Neutrophil (primary cell): ENCODE measurements at regions not wholly inside any gene's neighbourhood (a gene's known extent, or its start where the extent isn't known, plus 50 kb on each side); places are given as distances from the start of the nearest gene placed in this dataset.

Source experiments
- H3K27ac ChIP-seq: fragments of 200-600 bp; sonication (generic); 2 replicates; pipeline ENCODE4 v1.5.1; 2016; ENCODE audit warnings: mild to moderate bottlenecking, moderate library complexity
- H3K27me3 ChIP-seq: fragments of 200-600 bp; sonication (generic); 2 replicates; pipeline ENCODE4 v1.6.0; 2016; ENCODE audit warnings: mild to moderate bottlenecking
- H3K36me3 ChIP-seq: fragments of 200-600 bp; sonication (generic); 2 replicates; pipeline ENCODE4 v1.5.1; 2017
- H3K4me1 ChIP-seq, 2 experiments: fragments of 200-600 bp in 1 of 2; sonication (generic) in 1 of 2; 1 replicate in 1 of 2; 2 replicates in 1 of 2; pipeline versions ENCODE4 v1.5.1 to v1.6.1; 2013 to 2016; ENCODE audit warnings: low read depth in 1 of 2, low read length in 1 of 2, mild to moderate bottlenecking in 1 of 2, moderate library complexity in 1 of 2; ENCODE audit not compliant: control insufficient read depth in 1 of 2, insufficient read depth in 1 of 2
- H3K4me3 ChIP-seq, 2 experiments: fragments of 200-600 bp in 1 of 2; sonication (generic) in 1 of 2; 1 replicate in 1 of 2; 2 replicates in 1 of 2; pipeline ENCODE4 v1.5.1; 2013 to 2016; ENCODE audit warnings: low read depth in 1 of 2, low read length in 1 of 2, mild to moderate bottlenecking in 1 of 2, moderate library complexity in 1 of 2
- H3K9me3 ChIP-seq: fragments of 200-600 bp; sonication (generic); 2 replicates; pipeline ENCODE4 v1.5.1; 2016
- TF ChIP-seq, protein P1 (sequence below): fragments of 200-600 bp; sonication (generic); IDR thresholded peaks from 2 replicates; pipeline ENCODE4 v1.5.1; 2016; ENCODE audit warnings: antibody characterized with exemption

DNA sequence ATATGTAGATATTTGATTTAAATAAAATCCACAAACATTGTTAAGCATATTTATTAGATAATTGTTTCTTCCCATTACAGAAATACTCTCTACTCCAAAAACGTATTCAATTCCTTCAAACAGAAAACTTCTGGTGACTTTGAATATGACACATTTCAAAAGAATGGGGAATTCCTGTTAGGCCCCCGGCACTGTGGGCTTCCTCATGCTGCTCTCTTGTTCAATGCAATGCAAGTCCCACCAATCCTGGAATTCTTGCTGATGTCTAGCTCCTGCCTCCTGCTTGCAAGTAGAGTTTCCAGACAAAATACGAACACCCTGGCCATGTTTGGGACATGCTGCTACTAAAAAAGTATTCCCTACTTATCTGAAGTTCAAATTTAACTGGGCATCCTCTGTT, 544.1 kb downstream of the QKI start:
- H3K9me3 ChIP-seq: no peaks in the 10 kb centered on the region
- TF ChIP-seq, protein P1, sequence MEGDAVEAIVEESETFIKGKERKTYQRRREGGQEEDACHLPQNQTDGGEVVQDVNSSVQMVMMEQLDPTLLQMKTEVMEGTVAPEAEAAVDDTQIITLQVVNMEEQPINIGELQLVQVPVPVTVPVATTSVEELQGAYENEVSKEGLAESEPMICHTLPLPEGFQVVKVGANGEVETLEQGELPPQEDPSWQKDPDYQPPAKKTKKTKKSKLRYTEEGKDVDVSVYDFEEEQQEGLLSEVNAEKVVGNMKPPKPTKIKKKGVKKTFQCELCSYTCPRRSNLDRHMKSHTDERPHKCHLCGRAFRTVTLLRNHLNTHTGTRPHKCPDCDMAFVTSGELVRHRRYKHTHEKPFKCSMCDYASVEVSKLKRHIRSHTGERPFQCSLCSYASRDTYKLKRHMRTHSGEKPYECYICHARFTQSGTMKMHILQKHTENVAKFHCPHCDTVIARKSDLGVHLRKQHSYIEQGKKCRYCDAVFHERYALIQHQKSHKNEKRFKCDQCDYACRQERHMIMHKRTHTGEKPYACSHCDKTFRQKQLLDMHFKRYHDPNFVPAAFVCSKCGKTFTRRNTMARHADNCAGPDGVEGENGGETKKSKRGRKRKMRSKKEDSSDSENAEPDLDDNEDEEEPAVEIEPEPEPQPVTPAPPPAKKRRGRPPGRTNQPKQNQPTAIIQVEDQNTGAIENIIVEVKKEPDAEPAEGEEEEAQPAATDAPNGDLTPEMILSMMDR: no peak
- H3K27me3 ChIP-seq: peaks cover 25% of the 10 kb centered on the region
- H3K27ac ChIP-seq: no peak overlapping the region
- H3K4me3 ChIP-seq: no peak overlapping the region
- no peaks in the 10 kb centered on the region for H3K4me1 ChIP-seq
- no peaks in the 10 kb centered on the region for H3K36me3 ChIP-seq

DNA sequence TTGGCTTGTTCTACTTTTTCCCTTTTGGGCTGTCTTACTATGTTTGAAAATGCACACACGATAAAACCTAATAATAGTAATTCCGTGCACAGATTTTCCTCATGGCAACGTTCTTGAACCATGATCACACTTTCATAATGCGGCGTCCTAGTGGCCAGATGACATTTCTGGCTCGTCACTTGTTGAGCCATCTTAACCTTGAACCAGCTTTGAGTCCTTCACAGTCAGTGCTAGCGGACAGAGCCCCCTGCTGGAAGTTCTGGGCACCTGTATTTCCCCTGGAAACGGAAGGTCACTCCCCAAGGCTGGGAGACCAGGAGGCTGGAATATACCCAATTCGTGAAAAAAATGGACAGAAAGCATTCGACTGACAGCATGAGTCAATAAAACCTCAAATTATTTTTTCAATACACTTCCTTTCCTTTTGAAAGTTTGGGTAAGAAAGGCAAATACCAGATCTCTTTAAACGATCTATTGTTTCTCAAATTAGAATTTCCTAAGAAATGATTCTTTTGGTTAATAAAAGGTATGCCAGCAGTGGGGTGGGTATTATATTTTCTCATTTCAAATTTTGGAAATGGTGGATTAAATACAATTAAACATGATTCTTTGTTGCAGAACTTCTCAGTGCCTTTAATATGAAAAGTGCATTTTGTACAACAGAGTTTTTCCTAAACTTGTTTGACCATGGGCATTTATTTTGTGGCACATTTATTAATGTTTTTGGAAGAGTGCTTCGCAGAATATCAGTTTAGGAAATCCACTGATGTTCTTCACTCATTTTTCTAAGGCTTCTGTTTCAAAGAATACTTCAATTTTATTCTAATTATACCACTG, 542.3 kb downstream of the QKI start:
- H3K27ac ChIP-seq: no peak overlapping the region
- H3K36me3 ChIP-seq: no peaks in the 10 kb centered on the region
- no peak overlapping the region for H3K4me3 ChIP-seq
- no peaks in the 10 kb centered on the region for H3K4me1 ChIP-seq
- H3K9me3 ChIP-seq: no peaks in the 10 kb centered on the region
- peaks cover 43% of the 10 kb centered on the region for H3K27me3 ChIP-seq
- TF ChIP-seq, protein P1: peak; percentile 10

DNA sequence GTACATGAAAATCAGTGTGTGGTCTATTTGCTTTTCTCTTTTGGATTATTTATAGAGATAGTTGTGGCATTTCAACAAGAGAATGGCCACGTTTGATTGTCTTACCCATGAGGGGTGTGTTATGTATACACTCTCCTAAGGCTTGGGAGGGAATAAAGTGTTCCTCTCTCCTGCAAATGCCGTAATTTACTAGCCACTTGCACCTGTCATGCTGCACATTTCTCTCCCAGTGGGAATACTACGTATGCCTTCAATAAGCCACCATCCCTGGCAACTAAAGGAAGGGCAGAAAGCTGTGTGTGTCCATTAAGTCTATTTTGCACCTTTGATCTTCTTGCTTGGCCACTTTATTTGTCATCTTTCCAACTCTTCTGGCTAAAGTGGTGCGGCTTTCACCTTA, 541.2 kb downstream of the QKI start:
- Histone ChIP-seq H3K27ac (no peak overlapping the region), H3K36me3 (no peaks in the 10 kb centered on the region), H3K4me1 (no peaks in the 10 kb centered on the region), H3K4me3 (no peak overlapping the region), H3K9me3 (no peaks in the 10 kb centered on the region), H3K27me3 (peaks cover 47% of the 10 kb centered on the region)
- TF ChIP-seq, protein P1: no peak

DNA sequence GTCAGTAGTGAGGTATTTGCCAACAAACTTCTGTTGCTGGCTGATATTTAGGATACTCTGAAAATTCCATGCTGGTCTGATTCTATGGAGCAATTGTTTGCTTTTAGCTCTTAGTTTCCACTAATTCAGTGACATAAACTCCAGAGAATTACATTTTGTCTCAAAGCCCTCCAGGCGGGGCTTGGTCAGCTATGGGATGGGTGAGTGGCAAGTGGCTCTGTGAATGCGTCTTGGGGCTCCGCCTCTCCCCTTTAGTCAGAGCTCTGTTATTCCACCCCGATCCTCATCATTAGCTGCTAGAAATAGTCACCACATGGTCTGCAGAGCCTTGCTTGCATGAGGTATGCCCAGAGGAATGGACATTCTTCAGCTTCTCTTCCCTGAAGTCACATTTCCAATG, 540.6 kb downstream of the QKI start:
- no peak overlapping the region for H3K4me3 ChIP-seq
- TF ChIP-seq, protein P1: no peak
- H3K9me3 ChIP-seq: no peaks in the 10 kb centered on the region
- peaks cover 47% of the 10 kb centered on the region for H3K27me3 ChIP-seq
- no peaks in the 10 kb centered on the region for H3K4me1 ChIP-seq
- no peaks in the 10 kb centered on the region for H3K36me3 ChIP-seq
- no peak overlapping the region for H3K27ac ChIP-seq

DNA sequence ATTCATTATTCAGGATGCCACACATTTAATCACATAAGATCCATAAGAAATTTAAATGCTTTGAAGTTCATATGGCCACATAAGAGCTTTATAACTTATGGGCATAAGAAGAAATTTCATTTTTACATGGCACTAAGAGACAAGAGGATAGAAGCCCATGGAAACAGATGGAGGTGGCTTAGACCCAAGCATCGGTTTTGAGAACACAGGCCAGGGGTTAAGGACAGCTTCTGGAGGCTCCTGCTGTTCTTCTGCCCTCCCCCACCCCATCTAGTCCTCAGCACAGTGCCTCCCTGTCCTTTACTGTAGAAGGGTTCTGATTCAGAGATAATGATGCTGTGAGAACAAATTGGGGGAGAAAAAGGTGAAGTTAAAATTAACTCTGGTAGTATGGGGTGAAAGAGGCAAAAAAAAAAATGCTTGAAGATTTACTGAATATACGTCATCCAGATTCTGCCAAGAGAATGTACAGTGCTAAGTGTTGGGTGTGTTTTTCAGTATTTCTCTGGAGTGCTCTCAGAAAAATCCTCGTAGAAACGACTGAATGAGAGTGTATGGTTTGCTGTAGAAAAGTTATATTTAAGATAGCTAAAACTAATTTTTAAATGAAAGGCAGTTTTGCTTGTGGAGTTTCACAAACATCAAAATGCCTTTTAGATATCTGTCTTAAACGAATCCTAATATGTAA, 539.7 kb downstream of the QKI start:
- H3K4me3 ChIP-seq: no peak overlapping the region
- TF ChIP-seq, protein P1: no peak
- no peaks in the 10 kb centered on the region for H3K4me1 ChIP-seq
- H3K27ac ChIP-seq: no peak overlapping the region
- H3K9me3 ChIP-seq: no peaks in the 10 kb centered on the region
- no peaks in the 10 kb centered on the region for H3K36me3 ChIP-seq
- H3K27me3 ChIP-seq: peaks cover 47% of the 10 kb centered on the region
